Vagina (tissue), 2 donors: ENCODE measurements at regions not wholly inside any gene's neighbourhood (a gene's known extent, or its start where the extent isn't known, plus 50 kb on each side); places are given as distances from the start of the nearest gene placed in this dataset.

Experiments
- POLR2A ChIP-seq, 2 donors: fragments of 450-650 bp; IDR thresholded peaks; one replicate each; pipeline ENCODE4 v1.6.1; 2017; ENCODE audit warnings: antibody characterized with exemption in 2 of 2, mild to moderate bottlenecking in 2 of 2, moderate library complexity in 2 of 2
- POLR2AphosphoS5 ChIP-seq, 2 donors: sonication (generic); formaldehyde crosslinking; IDR thresholded peaks; one replicate each; pipeline ENCODE4 v1.9.0; 2017; ENCODE audit warnings: antibody characterized with exemption in 2 of 2, mild to moderate bottlenecking in 2 of 2, low read depth in 1 of 2; ENCODE audit not compliant: insufficient read depth in 1 of 2
- TF ChIP-seq, protein P1 (sequence below), 3 experiments: fragments of 450-650 bp in 2 of 3; fragments of 200-600 bp in 1 of 3; sonication (generic) in 1 of 3; IDR thresholded peaks; one replicate each; pipeline ENCODE4 v1.5.1; 2017 to 2019; ENCODE audit warnings: antibody characterized with exemption in 3 of 3, mild to moderate bottlenecking in 2 of 3, moderate library complexity in 2 of 3

DNA sequence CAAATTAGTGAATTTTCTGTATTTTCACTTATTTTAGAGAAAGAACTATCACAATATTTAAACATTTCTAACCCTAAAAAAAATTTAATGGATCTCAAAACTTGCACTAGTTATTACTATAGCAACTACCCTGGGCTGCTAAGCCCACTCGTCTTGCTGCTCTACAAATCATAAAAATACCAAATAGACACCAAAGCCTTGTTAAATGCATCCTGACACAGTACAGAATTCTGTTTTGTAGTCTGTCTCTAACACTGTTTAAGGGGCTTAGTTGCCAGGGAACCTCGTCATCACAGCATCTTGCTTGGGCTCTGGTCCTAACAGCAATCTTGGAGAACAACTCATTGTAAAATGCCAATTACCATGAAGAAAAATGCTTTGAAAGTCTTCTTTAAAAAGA is 56.9 kb upstream of the MBOAT1 start:
- TF ChIP-seq, protein P1, sequence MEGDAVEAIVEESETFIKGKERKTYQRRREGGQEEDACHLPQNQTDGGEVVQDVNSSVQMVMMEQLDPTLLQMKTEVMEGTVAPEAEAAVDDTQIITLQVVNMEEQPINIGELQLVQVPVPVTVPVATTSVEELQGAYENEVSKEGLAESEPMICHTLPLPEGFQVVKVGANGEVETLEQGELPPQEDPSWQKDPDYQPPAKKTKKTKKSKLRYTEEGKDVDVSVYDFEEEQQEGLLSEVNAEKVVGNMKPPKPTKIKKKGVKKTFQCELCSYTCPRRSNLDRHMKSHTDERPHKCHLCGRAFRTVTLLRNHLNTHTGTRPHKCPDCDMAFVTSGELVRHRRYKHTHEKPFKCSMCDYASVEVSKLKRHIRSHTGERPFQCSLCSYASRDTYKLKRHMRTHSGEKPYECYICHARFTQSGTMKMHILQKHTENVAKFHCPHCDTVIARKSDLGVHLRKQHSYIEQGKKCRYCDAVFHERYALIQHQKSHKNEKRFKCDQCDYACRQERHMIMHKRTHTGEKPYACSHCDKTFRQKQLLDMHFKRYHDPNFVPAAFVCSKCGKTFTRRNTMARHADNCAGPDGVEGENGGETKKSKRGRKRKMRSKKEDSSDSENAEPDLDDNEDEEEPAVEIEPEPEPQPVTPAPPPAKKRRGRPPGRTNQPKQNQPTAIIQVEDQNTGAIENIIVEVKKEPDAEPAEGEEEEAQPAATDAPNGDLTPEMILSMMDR (IDR thresholded peaks at IDR 0.05): no peak
- no peak for TF ChIP-seq POLR2AphosphoS5 (IDR thresholded peaks at IDR 0.05; ENCODE audit: insufficient read depth in 1 of 2, low read depth in 1 of 2)
- TF ChIP-seq POLR2A (IDR thresholded peaks at IDR 0.05): no peak
